ENCODE measurements at regions not wholly inside any gene's neighbourhood (a gene's known extent, or its start where the extent isn't known, plus 50 kb on each side); places are given as distances from the start of the nearest gene placed in this dataset.

- Histone ChIP-seq H3K4ac (ENCODE audit: low read depth, low read length) (no peak overlapping the region), H3K4me2 (ENCODE audit: insufficient read depth, insufficient read length, low read length) (no peak overlapping the region), H3K9ac (ENCODE audit: extremely low read depth, insufficient read length, low read length) (no peak overlapping the region), H4K91ac (ENCODE audit: insufficient read length, low read depth, low read length) (no peak overlapping the region), H2BK15ac (ENCODE audit: low read depth, low read length) (no peak overlapping the region), H2BK20ac (ENCODE audit: low read depth, low read length, poor library complexity, severe bottlenecking) (no peak overlapping the region), H3K79me1 (ENCODE audit: insufficient read depth, low read depth, low read length, poor library complexity, severe bottlenecking) (no peaks in the 10 kb centered on the region), H3K23ac (ENCODE audit: insufficient read length, low read depth, low read length) (no peak overlapping the region), H3K27me3 (ENCODE audit: insufficient read depth, low read length) (no peaks in the 10 kb centered on the region; the same call in 1 of the 2 replicates), H3K79me2 (ENCODE audit: insufficient read depth, low read length) (no peaks in the 10 kb centered on the region), H4K5ac (ENCODE audit: insufficient read length, low read depth, low read length) (no peak overlapping the region), H2AFZ (ENCODE audit: low read length) (no peak overlapping the region), H2BK12ac (ENCODE audit: insufficient read length, low read depth, low read length) (no peak overlapping the region), H3T11ph (ENCODE audit: low read length) (no peak overlapping the region), H2AK5ac (ENCODE audit: insufficient read length, low read length) (no peak overlapping the region), H3K4me1 (ENCODE audit: insufficient read depth, low read length) (no peaks in the 10 kb centered on the region), H3K27ac (ENCODE audit: insufficient read length, low read depth, low read length) (no peak overlapping the region), H2BK5ac (ENCODE audit: insufficient read length, low read length) (no peak overlapping the region), H3K14ac (ENCODE audit: insufficient read depth, low read length) (no peak overlapping the region), H4K20me1 (ENCODE audit: control insufficient read depth, insufficient read depth, insufficient read length) (no peaks in the 10 kb centered on the region), H3K56ac (ENCODE audit: insufficient read length, low read depth, low read length) (no peak overlapping the region), H4K8ac (replicated peaks; ENCODE audit: insufficient read length, low read depth, low read length) (no peak overlapping the region), H3K9me3 (ENCODE audit: control insufficient read depth, low read depth, low read length) (no peaks in the 10 kb centered on the region), H3K23me2 (ENCODE audit: insufficient read length, low read depth, low read length, poor library complexity, severe bottlenecking) (no peaks in the 10 kb centered on the region), H2BK120ac (ENCODE audit: low read depth, low read length, poor library complexity, severe bottlenecking) (no peak overlapping the region), H3K18ac (ENCODE audit: insufficient read length, low read depth, low read length) (no peak overlapping the region)
- H3K27ac Mint-ChIP-seq, result no peak overlapping the region
- WGBS (ENCODE audit: extremely low coverage, insufficient read length, low lambda C conversion rate), result no CpG with 5 or more reads among the region's 1 CpG
- no peak for DNase-seq
- H3K9me3 Mint-ChIP-seq, result no peaks in the 10 kb centered on the region; a peak in 1 of 5 replicates
- no peak overlapping the region for H3K4me3 Mint-ChIP-seq
- no peak for TF ChIP-seq CTCF (conservative IDR thresholded peaks at IDR 0.05)
- H3K36me3 Mint-ChIP-seq (ENCODE audit: insufficient read depth in 1 of 3, low read depth in 3 of 3), result no peaks in the 10 kb centered on the region
- no peaks in the 10 kb centered on the region for H3K27me3 Mint-ChIP-seq (ENCODE audit: low read depth)
- no peaks in the 10 kb centered on the region for H3K4me1 Mint-ChIP-seq
Measured at GRCh38 chr16:79825002-79825401, 224.5 kb upstream of the MAF start.

All from H9 (cell line).